Keratinocyte (primary cell): ENCODE measurements at regions not wholly inside any gene's neighbourhood (a gene's known extent, or its start where the extent isn't known, plus 50 kb on each side); places are given as distances from the start of the nearest gene placed in this dataset.

ENCODE experiments used
- CTCF ChIP-seq, 3 experiments: IDR thresholded peaks in 1 of 3; conservative IDR thresholded peaks in 1 of 3; optimal IDR thresholded peaks in 1 of 3; 2 replicates in 2 of 3; 3 replicates in 1 of 3; pipeline versions ENCODE3 to v1.5.1; 2011; ENCODE audit warnings: low read length in 3 of 3, mild to moderate bottlenecking in 3 of 3, moderate library complexity in 2 of 3, control low read depth in 1 of 3, inconsistent platforms in 1 of 3; ENCODE audit not compliant: insufficient read depth in 2 of 3; ENCODE audit errors: extremely low read depth in 1 of 3
- EZH2 ChIP-seq: IDR thresholded peaks from one replicate; pipeline ENCODE4 v1.6.1; 2012; ENCODE audit warnings: inconsistent platforms, mild to moderate bottlenecking, low read length, moderate library complexity

DNA sequence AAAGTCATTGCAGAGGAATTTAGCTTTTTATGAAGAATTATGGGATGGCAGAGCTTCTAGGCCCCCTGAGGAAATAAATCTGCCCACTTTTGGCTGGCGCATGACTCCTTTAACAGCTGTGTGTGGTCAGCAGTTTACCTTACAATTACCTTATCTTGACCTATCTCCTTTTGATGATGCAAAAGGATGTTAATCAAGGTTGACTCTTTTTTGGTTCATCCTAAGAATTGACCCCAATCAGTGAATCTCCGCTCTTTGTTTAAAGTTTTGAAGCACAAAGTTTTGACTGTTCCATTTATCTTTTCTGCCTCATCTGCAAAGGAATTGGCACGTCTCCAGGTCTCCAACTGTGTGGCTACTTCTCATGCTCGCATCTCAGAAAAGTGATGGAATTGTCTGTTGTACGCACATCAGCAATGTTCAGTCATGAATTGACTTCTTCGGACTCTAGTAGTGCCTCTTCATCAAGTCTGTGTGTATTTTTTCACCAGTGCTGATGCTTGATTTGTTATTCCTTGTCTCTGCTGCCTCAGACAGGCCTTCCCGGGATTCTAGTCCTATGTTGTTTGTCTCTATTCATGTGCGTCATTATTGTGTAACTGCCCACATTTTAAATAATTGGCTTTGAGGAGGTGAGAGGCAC lies 196.2 kb upstream of the CFAP20DC start:
- no peak for TF ChIP-seq CTCF (optimal IDR thresholded peaks at IDR 0.05 in 1 of 3, IDR thresholded peaks at IDR 0.05 in 1 of 3, conservative IDR thresholded peaks at IDR 0.05 in 1 of 3; ENCODE audit: extremely low read depth in 1 of 3, insufficient read depth in 2 of 3, low read length in 3 of 3)
- TF ChIP-seq EZH2, result no peak
